ENCODE measurements at regions not wholly inside any gene's neighbourhood (a gene's known extent, or its start where the extent isn't known, plus 50 kb on each side); places are given as distances from the start of the nearest gene placed in this dataset.

DNA sequence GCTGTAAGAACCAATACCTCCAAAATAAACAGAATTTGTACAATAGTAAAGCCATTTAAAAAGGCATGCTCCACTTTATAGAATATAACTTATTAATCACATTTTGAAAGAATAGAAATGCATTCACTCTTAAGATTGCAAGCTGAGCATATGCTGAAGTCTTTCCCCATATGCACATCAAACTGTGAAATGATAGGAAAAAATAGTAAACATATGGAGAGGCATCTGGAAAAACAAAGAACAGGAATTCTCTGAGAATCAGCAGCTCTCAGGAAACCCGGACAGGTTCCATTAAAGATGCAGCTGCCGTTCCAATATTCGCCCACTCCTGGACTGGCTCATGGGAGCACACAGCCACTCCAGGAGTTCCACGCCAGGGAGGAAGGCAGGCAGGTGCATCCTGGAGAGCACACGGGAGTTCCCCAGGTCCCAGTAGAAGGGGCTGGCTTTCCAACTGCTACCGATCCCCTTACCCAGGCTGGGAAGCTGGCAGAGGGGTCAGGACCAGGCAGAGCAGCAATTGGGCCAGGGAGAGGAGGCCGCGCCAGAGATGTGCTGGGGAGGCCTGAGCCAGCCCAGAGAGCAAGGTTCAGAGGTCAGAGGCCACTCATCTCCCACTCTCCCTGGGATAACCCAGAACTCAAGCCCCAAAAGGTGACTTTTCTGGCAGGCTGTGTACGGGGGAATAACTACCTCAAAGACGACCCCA lies 111.1 kb downstream of the DLL1 start:
- DNase-seq (ENCODE audit: low read depth in 3 of 3, low spot score in 2 of 3): no peak

DNA sequence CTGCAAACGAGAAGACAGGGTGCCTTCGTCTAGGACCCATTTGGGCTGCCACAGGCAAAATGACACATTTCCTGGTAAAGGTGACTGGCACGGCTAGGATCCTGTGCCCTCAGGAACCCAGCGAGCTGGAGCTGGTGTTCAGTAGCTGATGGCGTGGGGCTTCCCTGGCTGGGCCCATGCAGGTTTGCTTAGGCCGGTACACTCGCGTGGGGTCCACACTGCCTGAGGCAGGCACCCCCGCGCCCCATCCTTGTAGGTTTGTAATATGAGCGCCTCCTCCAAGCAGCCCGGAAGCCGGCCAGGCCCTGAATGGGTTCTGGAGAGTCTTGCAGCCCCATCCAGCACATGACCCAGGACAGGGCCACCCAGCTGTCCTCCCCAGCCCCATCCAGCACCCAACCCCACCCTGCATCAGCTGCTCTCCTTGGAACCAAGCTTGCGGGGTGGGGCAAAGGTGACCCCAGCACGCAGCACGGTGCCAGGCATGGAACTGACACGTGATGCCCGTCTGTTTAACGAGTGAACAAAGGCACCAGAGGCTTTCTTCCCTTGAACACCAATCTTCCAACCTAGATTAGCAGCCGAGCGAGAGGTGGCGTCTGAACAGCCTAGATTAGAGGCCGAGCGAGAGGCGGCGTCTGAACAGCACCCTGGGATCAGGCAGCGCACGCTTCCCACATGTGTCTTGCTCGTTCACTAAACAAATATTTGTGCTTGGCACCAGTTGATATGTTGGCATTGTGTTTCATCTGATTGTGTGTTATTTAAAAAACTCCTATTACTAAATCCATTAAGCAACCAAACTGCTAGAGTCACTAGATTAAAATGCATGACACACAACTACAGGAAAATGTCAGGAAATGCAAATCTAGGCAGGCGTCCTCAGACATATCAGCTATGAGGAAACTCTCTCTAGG lies 112.1 kb downstream of the DLL1 start:
- DNase-seq (ENCODE audit: low read depth in 3 of 3, low spot score in 2 of 3): no peak

DNA sequence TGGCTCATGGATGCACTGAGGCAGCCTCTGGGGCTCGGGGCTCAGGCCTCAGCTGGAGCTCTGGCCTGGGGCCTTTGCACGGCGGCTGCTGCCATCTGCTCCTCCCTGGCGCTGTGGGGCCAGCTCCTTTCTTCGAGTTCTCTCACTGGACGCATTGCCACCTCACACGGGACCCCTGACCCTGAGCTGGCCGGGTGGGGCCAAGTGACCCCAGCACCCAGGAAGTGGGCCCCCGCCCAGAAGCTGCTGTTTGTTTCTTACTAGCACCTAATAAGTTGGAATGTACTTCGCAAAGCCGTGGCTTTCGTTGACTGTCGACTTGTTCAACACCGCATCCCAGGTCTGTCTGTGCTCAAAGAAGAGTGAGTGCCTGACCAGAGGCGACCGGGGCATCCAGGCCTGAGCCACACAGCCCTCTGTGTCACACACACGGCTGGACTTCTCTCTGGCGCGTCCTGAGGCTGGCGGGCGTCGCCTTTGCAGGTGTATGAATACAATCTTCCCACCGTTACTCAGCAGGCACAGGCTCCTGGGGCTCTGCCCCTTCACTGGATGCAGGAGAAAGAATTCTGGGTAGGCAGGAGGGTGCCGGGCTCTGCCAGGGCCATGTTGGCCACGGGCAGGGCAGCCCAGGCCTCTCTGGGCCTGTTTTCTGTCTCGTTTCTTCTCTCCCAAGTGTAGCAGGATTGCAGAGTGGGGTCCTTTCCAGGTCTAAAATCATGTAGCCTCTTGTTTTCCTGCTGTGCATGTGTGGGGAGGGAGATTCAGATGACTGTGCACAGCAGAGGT lies 112.9 kb downstream of the DLL1 start:
- no peak for DNase-seq (ENCODE audit: low read depth in 3 of 3, low spot score in 2 of 3)

DNA sequence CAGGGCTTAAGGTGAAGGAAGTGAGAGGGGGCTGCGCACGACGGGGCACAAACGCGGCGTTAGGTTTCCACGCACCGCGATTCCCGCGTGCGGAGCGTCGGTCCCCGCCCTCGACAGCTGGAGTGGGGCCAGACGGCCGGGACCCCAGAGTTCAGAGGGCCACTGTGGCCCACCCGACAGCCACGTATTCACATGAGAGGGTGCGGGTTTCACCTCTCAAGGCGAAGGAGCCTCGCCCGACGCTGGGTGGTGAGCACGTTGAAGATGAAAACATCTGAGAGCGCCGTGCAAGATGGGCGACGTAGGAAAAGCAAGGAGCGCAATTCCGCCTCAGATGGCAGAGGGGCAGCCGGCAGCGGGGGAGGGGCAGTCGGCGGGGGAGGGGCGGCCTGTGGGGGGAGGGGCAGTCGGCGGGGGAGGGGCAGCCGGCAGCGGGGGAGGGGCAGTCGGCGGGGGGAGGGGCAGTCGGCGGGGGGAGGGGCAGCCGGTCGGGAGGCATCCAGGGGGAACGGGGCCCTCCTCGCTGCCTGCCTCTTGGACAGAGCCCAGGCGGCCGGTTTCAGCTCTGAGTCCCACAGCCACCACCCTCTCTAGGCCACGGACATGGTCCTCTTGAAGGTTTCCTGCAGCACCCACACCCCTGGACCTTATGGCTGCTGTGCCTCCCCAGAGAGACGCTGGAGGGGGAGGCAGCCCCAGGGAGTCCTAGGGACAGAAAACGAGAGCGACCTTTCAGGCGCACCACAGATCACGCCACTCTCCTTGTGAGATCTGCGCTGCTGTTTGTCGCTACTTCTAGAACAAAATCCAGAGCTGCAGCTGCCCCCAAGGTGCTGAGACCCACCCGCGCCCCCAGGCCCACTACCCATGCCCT lies 113.7 kb downstream of the DLL1 start:
- no peak for DNase-seq (ENCODE audit: low read depth in 3 of 3, low spot score in 2 of 3)

DNA sequence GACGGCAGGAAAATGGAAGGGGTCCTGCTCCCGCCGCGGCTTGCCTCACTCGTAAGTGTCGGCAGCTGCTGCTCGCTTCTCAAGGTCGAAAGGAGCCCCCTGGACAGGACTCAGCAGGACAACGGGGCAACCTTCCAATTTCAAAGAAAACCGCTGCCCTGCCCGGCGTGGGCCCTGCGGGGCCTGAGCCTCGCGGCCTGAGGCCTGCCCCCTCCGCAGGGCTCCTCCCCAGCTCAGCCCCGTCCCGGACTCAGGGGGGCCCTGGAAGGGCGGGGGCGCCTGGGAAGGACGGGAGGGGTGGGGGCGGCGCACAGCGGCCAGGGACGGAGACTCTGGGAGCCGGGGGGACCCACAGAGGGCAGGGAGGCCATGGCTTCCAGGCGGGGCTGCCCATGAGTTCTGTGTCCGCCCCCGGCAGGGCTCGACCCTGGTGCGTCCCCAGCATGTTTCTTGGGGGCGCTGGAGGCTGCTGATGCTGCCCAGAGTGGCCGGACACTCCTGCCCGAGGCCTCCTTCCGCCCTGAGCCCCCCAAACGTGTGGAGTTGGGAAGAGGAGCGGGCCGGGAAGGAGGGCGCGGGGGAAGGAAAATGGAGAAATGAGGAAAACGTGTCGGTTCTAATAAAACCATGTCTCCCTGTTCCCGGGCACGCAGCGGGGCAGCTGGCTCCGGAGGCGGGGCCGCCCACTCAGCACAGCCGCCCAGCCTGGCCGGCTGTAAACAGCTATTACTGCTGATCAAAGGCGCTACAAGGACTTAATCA lies 114.6 kb downstream of the DLL1 start:
- DNase-seq (ENCODE audit: low read depth in 3 of 3, low spot score in 2 of 3): no peak

DNA sequence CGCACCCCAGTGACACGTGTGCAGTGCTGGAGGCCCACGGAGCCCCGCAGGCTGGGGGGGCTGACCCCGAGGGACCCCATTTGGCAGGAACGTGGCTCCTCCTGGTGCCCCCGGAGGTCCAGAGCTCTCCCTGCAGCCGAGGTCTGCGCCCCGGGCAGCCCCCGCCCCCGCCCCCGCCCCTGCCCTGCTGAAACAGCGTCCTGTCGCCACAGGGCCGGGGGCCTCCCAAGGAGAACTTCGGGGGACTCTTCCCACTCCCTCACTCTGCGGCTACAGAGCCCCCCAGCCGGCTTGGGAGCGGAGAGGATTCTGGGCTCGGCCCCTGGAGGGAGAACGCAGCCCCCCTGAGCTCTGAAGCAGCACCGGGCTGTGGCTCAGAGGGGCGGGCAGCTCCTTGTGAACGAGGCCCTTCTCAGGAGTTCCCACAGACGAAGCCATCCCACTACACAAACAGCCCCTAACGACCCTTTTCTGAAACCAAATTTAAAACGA lies 115.2 kb downstream of the DLL1 start:
- DNase-seq (ENCODE audit: low read depth in 3 of 3, low spot score in 2 of 3): no peak

DNA sequence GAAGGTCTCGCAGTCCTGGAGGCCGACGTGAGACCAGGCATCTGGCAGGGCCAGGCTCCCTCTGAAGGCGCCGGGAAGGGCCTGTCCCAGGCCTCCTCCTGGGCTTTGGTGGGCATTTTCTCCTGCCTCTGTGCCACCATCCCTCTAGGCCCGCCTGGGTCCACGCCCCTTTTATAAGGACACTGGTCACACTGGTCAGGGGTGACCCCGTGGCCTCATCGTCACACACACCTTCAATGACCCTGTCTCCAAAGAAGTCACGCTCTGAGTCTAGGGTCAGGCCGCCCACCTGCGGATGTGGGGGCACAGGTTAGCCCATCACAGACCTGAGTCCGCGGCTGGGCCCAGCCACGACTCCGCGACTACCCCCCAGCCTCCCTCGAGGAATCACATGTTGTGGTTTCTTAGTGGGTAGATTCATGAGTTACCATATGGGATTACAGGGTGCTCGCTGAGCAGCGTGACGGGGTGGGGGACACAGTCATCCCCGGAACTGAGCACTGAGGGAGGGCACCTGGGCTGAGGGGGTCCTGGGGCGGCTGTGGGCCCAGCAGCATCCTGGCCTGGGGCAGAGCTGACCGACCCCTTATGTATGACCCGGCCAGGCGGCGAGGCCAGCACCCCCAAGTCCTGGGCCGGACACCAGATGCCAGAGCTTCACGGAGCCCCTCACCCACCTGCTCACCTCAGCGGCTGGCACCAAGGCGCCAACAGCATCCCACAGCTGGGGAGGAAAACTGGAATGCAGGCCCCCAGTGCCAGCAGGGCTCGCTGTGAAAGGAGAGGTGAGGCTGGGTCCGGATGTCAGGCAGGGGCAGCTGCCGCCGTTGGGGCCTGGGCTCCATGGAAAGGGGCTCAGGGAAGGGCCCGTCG lies 115.9 kb downstream of the DLL1 start:
- no peak for DNase-seq (ENCODE audit: low read depth in 3 of 3, low spot score in 2 of 3)

DNA sequence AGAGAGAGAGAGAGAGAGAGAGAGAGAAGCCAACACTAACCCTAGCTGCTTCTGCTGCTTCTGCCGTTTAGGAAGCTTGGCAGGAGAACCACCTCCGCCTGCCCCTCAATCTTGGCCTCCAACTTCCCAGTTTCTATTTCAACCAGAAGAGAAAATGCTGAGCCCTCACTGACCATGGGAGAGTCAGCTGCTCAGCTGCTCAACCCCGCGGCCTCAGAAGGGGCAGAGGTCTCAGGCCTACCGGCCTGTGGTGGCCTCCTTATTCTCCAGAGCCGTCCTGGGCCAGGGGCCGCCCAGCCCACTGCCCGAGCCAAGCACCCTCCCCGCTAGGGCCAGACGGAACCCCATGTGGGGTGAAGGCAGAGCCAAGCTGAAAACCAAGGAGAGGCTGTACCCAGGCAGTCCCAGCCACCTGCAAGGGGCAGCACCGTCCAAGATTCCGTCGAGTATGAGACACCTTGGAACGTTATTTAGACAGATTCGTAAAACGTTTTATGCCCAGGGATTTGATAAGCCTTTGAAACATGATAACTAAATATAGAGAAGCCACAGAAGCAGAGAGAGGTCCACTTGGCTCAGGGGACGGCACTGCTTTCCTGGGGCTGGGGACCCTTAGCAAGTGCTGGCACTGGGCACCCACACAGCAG lies 116.6 kb downstream of the DLL1 start:
- no peak for DNase-seq (ENCODE audit: low read depth in 3 of 3, low spot score in 2 of 3)

DNA sequence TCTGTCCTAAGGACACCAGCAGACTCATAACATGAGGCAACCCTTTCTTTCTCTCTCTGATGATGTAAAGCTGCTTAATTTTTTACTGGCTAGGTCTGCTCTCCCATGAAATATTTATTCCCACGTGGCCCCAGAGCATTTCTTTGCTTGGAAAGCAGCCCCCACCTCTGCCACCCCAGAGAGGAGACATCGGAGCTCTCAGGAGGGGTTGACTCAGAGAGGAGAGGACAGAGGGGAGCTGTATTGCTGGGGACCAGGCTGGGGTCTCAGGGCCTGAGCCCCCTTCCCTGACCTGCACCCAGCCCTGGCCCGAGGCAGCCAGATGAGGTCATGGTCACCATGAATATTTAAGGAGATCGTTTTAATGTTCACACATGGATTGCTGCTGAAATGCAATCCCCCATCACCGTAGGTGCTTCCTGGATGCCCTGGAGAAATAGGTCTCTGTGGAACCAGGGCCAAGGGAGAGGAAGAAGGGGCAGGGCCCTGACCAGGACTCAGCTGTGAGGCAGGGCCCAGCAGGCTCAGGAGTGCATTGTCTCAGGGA lies 117.5 kb downstream of the DLL1 start:
- no peak for DNase-seq (ENCODE audit: low read depth in 3 of 3, low spot score in 2 of 3)

DNA sequence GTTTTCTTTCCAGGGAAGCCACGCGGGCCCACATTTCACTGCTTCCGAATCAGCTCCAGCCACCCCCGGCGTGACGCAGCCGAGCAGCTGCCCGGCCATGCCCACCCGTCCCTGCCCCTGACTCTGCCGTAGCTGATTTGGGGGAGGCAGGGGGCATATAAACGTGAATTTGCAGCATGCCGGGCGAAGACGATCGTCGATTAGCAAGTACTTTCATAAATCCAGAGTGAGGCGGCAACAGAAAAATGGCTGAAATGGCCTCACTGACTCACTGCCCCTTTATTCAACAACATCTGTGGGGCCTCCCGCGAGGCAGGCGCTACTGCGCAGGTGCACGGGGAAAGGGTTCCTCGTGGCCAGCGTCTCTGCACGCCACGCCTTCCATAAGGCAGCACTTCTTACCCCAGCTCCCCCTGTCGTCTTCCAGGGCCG lies 118.0 kb downstream of the DLL1 start:
- no peak for DNase-seq (ENCODE audit: low read depth in 3 of 3, low spot score in 2 of 3)

DNA sequence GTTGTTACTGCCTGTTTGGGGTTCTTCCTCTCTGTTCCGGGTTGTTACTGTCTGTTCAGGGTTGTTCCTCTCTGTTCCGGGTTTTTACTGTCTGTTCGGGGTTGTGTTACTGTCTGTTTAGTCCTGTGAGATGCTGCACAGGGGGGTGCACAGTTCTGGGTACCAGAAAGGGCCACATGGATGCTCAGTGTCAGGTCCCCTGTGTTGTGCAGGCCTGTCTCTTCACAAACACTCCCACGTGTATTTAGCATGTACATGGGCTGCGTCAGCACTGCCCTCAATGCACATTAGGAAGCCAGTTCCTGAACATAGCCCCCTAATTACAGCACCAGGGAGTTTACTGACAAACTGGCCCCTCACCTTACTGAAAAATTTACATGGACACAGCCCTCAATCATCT lies 118.5 kb downstream of the DLL1 start:
- DNase-seq (ENCODE audit: low read depth in 3 of 3, low spot score in 2 of 3): no peak

DNA sequence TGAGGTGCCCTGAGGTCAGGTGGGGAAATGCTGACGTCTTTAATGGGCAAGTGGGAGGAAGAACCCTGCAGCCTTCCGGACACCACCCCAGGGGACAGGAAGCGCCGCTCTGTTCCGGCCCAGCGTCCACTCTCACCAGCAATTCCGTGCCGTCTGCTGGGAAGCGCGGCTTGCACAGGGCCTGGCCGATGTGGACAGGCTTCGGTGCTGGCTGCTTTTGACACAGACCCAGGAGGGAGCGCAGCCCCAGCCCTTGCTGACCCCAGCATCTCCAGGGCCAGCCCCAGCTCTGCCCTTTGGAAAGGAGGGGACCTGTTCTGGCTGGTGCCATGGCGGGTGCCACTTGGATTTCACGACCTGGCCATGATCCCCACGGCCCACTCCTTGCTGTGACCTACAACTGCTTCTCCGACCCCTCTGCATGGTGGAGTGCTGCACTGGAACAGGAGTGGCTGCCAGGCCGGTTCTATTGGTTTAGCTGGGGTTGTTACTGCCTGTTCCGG lies 123.2 kb downstream of the DLL1 start:
- no peak for DNase-seq (ENCODE audit: low read depth in 3 of 3, low spot score in 2 of 3)

DNA sequence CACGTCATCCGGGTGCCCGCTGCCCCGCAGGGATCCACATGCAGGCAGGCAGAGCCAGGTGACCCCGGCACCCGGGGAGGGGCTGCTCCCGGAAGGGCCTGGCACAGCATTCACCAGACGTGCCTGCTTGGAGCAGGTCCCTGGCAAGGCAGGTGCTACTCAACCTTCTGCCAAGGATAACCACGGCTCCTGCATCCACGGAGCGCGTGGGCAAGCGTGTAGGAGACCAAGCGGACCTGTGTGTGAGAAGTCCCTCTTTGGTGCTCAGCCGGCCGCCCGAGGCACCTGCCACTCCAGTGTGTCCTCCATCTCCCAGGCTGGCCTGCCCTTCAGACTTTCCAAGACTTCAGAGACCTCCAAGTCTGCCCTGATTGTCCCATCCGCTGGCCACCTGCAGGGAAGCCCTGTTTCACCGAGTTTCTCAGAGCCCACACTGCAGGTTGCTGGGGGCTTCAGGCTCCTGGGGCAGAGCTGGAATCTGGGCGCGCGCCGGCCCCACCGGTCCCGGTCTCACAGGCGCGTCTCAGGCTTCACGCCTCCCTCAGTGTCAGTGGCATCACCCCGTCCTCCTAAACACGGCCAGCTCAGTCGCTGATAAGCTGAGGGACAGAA lies 124.3 kb downstream of the DLL1 start:
- DNase-seq (ENCODE audit: low read depth in 3 of 3, low spot score in 2 of 3): no peak

DNA sequence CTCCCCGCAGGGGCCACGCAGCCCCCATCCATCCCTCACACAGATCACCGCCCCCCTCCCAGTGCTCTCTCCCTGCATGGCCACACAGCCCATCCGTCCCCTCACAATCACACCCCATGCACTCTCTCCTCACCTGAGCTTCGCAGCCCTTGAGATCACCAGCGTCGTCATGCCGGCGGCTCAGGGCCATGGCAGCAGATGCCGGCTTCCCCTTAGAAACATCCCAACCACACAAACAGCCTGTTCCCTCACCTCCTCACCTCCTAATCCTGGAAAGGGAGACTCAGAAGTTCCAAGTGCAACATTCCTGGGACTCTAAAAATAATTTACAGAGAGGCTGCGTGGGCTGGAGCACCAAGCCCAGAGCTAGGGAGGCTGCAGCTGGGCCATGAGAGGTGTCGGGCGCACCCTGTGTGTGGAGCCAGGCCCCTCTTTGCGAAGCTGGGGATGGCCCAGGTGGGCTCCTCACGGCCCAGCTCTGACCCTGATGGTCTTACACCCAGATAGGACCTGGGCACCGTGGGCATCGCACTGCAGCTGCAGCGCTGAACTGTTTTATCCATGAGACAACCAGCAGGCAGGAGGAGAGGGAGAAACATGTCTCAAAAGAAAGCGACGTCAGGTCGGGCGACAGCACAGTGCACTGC lies 125.3 kb downstream of the DLL1 start:
- DNase-seq (ENCODE audit: low read depth in 3 of 3, low spot score in 2 of 3): no peak

DNA sequence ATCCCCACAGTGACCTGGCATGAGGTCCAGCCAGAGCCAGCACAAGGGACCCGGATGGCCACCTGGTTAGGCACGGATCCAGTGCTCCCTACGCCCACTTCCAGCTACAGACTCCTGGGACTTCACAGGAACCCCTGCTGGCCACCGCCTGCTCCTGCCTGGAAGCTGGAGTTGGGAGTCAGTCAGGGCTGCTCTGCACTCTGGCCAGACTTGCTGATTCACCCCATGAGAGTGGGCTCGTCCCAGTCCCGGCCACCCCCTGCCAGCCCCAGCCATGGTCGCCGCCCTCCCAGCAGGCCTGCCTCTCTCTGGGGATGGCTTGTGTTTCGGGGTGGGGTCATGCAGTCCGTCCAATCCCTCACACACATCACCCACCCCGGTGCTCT lies 125.8 kb downstream of the DLL1 start:
- no peak for DNase-seq (ENCODE audit: low read depth in 3 of 3, low spot score in 2 of 3)

DNA sequence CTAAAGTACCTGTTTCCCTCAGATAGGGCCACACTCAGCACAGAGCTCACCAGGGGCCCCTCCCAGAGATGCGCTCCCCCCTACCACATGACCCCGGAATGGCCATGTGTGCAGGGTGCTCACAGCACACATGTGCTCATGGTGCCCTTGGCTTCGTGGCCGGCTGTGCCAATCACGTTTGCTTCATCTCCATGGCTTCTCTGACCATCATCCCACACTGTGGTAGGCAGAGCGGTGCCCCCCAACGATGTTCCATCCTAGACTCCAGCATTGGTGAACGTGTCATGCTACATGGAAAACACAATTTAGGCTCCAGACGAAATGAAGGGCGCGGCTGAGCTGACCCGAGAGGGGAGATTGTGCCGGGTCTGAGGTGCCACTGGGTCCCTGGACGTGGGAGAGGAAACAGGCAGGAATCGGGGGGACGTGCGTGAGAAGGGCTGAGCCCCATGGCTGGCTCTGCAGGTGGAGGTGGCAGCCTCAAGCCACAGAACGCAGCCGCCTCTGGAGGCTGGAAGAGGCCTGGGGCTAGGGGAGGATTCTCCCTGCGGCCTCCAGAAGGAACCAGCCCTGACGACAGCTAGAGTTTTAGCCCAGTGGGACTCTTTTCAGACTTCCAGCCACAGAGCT lies 126.5 kb downstream of the DLL1 start:
- no peak for DNase-seq (ENCODE audit: low read depth in 3 of 3, low spot score in 2 of 3)
